NCI-H1105 (cell line): ENCODE measurements at regions not wholly inside any gene's neighbourhood (a gene's known extent, or its start where the extent isn't known, plus 50 kb on each side); places are given as distances from the start of the nearest gene placed in this dataset.

Experiments
- DNase-seq: peaks from one replicate; lab custom pipeline; 2025; lab: John Stamatoyannopoulos, UW

DNA sequence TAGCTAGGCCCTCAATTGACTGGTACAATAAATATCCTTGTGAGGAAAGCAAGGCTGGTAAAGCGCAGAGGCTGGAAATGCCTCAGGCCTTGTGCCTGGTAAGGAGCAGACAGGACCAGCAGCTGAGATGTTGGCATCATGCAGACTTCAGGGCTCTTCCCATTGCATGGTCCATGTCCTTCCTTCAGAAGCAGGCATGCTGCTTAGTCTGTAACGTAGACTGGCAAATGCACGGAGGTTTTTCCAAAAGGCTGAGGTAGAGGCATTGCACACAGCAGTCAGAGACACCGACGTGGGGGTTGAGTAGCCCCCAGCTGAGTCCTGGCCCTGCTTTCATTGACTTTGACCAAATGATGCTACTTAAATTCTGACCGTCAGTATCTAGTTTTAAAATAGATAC lies 87.1 kb downstream of the ADRB2 start:
- no peak for DNase-seq

- DNase-seq: no peak
These were observed 87.6 kb downstream of the ADRB2 start for GRCh38 chr5:148913985-148914431.

DNA sequence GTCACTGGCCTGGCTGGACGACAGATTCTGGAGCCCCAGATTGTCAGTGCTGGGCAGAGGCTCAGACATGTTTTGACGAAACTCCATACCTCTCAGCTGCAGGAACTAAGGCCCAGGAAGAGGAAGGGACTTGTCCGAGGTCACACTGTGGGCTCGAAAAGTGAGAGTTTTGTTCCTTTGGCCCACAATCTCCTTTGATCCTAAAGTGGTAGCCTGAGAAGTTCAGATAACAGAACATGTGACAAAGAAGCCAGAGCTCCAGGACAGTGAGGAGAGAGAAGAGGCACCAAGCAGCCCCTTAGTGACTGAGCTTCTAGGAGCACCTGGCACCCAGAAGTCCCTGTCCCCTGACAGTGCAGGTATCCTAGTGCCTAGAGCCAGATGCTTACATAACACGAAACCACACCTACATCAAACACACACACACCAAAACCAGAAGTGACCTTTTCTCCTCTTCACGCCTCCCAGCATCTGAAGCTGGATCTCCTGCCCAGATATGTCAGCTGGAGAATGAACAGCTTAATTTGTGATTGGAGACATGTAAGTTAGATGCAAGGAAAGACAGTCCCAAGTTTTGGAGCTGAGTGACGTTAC lies 88.9 kb downstream of the ADRB2 start:
- DNase-seq: no peak

GRCh38 chr5:148920646-148921288 lies 94.4 kb downstream of the ADRB2 start:
- no peak for DNase-seq

GRCh38 chr5:148921350-148921749 lies 94.9 kb downstream of the ADRB2 start:
- DNase-seq: no peak

- DNase-seq: no peak
These were observed 96.2 kb downstream of the ADRB2 start for GRCh38 chr5:148922606-148923005.

DNA sequence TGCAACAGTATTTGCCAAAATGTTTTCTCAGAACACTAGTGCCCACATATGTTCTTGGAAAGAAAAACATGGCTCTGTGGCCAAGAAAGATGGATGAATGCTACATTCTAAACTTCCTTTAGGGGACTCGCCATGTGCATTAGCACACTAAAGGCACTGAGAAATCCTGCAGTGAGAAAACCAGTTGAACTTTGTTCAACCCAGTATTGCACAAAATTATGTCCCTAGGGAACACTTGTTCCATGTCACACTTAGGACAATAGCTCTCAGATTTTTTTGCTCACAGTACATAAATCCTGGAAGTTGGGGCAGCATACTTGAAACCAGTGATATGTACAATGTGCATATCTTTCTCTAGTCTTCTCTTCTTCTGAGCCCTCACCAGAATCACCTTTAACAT lies 96.6 kb downstream of the ADRB2 start:
- DNase-seq: no peak

- no peak for DNase-seq
These were observed 98.4 kb downstream of the ADRB2 start for GRCh38 chr5:148924817-148925216.

GRCh38 chr5:148926207-148926606 lies 99.8 kb downstream of the ADRB2 start:
- DNase-seq: no peak

DNA sequence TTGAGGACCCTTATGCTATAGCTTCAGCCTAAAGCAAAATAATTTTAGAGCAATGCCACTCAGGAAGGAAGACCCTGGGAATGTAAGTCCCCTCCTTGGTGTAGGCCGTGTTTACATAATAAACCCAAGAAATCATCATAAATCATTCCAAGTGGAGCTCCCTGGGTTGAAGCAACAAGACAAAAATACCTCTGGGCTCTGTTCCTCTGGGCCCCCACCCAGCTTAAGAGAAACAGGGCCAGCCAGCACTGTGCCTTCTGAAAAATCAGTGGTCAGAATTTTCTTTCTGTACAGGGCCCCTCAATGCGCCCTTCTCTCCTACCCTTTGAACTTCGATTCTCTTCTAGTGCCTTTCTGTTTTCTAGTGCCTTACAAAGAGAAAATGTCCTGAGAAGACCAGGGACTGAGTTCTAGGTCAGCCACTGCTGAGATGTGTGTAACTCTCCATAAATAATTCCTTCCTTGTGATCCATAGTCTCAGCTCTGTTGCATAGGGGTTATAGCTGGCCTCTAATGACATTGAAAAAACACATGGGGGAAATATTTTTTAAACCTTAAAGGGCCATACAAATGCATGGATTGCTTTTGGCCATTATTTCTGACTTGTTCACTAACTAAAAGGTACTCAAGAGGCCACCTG lies 101.0 kb downstream of the ADRB2 start:
- DNase-seq: no peak

DNA sequence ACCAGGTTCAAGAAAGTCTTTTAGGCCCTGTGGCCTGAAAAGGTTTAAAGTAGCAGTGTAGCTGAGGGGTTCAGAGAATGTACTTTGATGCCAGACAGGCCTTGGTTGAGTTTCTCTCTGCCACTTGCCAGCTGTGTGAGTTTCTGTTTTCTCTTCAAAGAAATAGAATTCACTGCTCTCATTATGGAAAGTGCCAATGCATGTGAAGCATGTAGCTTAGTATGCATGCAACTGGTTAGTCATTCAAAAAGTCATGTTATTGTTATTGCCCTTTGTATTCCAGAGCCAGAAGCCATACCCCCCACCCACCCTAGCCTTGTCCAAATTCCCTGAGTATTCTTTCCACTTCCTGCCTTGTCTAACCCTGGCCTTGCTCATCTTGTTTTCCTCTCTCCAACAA lies 101.7 kb downstream of the ADRB2 start:
- DNase-seq: no peak

- DNase-seq: no peak
These were observed 105.1 kb downstream of the ADRB2 start for GRCh38 chr5:148931453-148932057.

GRCh38 chr5:148932355-148932935 lies 106.0 kb downstream of the ADRB2 start:
- DNase-seq: no peak

DNA sequence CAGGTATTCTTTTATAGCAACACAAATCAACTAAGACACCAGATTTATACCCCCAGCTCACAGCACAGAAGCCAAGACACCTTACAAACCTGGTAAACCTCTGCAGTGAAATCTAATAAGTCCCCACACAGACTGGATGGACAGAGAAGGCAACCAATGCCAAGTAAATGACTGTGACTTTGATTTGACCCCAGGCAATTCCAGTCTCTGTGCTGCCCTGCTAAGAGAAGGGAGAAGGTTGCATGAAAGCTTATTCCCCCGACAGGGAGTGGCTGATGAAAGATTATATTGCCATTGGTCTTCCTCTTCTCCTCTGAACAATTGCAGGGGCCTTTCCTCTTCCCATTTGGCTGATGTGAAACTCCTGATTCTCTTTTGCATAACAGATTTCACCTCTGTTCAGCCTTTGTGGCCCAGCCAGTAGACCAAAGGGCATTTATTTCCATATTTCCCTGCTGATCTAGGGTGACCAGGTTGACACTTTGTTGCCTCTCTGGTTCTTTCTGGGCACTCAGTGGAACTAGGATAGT lies 107.6 kb downstream of the ADRB2 start:
- DNase-seq: no peak

GRCh38 chr5:148934895-148935400 lies 108.5 kb downstream of the ADRB2 start:
- DNase-seq: no peak

DNA sequence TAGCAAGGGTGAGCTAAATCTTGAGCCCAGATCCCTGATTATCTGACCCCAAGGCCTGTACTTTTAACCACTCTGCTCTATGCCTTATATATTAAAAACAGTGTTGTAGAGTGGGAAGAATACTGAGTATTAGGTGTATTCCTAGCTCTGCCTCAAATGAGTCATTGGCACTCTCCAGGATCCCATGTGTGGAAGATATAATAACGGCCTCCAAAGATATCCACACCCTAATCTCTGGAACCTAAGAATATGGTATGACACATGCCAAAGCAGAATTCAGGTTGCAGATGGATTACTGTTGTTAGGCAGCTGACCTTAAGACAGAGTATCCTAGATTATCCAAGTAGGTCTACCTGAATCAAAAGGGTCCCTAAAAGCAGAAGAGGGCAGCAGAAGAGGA lies 110.8 kb downstream of the ADRB2 start:
- DNase-seq: no peak

- no peak for DNase-seq
These were observed 111.6 kb downstream of the ADRB2 start for GRCh38 chr5:148937830-148938521.

DNA sequence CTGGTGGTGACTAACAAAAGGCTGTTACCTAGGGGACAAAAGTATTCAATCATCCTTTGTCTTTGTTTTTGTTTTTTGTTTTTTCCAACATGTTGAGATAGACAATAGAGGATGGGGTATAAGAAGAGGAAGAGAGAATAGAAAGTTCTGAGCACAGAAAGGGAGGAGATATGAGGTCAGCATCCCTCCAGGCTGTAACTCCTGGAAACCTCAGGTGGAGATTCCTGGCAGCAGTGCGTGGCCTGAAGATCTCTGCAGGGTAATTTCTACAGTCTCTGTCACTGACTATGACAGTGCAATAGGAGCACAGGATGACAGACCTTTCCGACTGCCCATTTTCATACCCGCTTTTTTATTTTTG lies 112.1 kb downstream of the ADRB2 start:
- no peak for DNase-seq

- no peak for DNase-seq
These were observed 113.3 kb downstream of the ADRB2 start for GRCh38 chr5:148939676-148940075.

DNA sequence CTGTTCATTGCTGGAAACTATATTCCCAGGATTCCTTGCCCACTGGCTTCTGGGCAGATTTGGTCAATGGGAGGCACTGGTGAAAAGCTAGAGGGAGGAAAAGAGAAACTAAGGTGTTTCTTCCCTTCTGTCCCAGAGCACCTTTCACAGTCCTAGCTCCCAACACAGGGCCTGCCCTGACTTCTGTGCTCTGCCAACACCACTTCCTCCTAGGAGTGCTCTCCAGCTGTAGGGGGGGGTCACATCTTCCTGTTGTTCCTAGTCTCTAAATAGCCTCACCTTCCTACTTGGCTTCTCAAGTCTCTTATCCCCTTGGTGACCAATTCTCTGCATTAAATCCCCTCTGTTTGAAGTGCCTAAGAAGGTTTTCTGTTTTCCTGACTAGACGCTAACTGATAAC lies 115.4 kb downstream of the ADRB2 start:
- no peak for DNase-seq

GRCh38 chr5:148949841-148950470 lies 112.9 kb downstream of the SH3TC2 start:
- DNase-seq: no peak
